ENCODE measurements at regions not wholly inside any gene's neighbourhood (a gene's known extent, or its start where the extent isn't known, plus 50 kb on each side); places are given as distances from the start of the nearest gene placed in this dataset.

DNA sequence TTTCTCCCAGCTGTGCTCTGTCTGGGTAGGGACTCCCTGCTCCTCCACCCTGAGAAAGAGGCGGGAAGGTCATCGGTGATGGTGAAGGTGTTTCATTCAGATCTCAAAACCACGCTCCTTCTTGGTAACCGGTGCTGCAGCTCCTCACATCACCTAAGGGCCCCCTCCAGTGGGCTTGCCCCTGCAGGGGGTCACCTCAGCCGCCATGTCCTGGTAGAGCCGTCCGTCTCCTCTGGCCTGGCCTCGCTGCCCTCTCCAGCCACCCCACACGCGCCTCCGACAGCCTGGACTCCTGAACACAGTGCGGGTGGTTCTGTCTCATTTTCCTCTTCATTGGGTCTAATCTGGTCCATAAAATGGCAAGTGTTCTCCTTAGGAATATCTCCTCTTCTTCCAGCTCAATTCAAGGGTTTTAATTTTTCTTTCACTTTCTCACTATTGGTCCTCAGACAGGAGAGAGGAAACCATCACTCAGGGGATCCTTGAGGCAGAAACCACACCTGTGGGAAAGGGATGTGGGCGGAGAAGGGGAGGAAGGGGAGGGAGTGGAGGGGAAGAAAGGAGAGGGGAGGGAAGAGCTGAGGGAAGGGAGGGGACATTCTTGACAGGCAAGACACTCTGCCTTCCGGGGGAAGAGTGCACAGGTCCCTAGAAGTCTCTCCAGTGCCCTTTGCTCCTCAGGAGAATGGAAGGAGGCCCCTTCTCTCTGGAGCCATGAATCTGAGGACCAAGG, 1338.4 kb downstream of the TBC1D22A start:
- no peak for TF ChIP-seq POLR2AphosphoS5 (IDR thresholded peaks at IDR 0.05; ENCODE audit: low read depth, low read length)
- TF ChIP-seq POLR2A (IDR thresholded peaks at IDR 0.05; ENCODE audit: low read depth, low read length) = no peak
- no peak for TF ChIP-seq POU2F2 (IDR thresholded peaks at IDR 0.05; ENCODE audit: low read depth, low read length)
- TF ChIP-seq TAF1 (IDR thresholded peaks at IDR 0.05; ENCODE audit: low read depth, low read length) = no peak
- TF ChIP-seq PAX5 (IDR thresholded peaks at IDR 0.05; ENCODE audit: insufficient read depth, low read length, severe bottlenecking) = no peak

All from GM12891 (cell line).